Stomach (tissue), 4 donors: ENCODE measurements at regions not wholly inside any gene's neighbourhood (a gene's known extent, or its start where the extent isn't known, plus 50 kb on each side); places are given as distances from the start of the nearest gene placed in this dataset.

Source experiments
- CTCF ChIP-seq, 7 experiments: fragments of 450-650 bp in 4 of 7; fragments of 200-600 bp in 3 of 7; sonication (generic) in 3 of 7; IDR thresholded peaks; one replicate each; pipeline ENCODE4 v1.5.1; 2016 to 2019; ENCODE audit warnings: antibody characterized with exemption in 7 of 7, control low read depth in 2 of 7, mild to moderate bottlenecking in 1 of 7
- POLR2A ChIP-seq, 4 donors: fragments of 450-650 bp; IDR thresholded peaks; one replicate each; pipeline ENCODE4 v1.6.1; 2016; ENCODE audit warnings: antibody characterized with exemption in 4 of 4, control low read depth in 2 of 4, mild to moderate bottlenecking in 1 of 4, moderate library complexity in 1 of 4
- POLR2AphosphoS5 ChIP-seq, 3 donors: sonication (generic); formaldehyde crosslinking; IDR thresholded peaks; one replicate each; pipeline ENCODE4 v1.6.1; 2016; ENCODE audit warnings: antibody characterized with exemption in 3 of 3

- TF ChIP-seq CTCF (IDR thresholded peaks at IDR 0.05) (no peak), POLR2AphosphoS5 (IDR thresholded peaks at IDR 0.05) (no peak), POLR2A (IDR thresholded peaks at IDR 0.05) (no peak)
These were observed 549.6 kb upstream of the CITED2 start for GRCh38 chr6:139923964-139924475.
